Coronary artery (tissue), 2 donors: ENCODE measurements at regions not wholly inside any gene's neighbourhood (a gene's known extent, or its start where the extent isn't known, plus 50 kb on each side); places are given as distances from the start of the nearest gene placed in this dataset.

Experiments used
- DNase-seq: peaks from one replicate; pipeline ENCODE4 v3.0.0-alpha.2; 2017; ENCODE audit warnings: low spot score
- H3K27ac ChIP-seq, 2 donors: fragments of 200-600 bp; sonication (generic); one replicate each; pipeline ENCODE4 v1.5.1; 2016 to 2019
- H3K4me3 ChIP-seq: fragments of 200-600 bp; sonication (generic); 2 replicates; pipeline ENCODE4 v1.5.1; 2016; ENCODE audit warnings: mild to moderate bottlenecking, moderate library complexity
- CTCF ChIP-seq: fragments of 200-600 bp; sonication (generic); IDR thresholded peaks from one replicate; pipeline ENCODE4 v1.5.1; 2019; ENCODE audit warnings: antibody characterized with exemption

DNA sequence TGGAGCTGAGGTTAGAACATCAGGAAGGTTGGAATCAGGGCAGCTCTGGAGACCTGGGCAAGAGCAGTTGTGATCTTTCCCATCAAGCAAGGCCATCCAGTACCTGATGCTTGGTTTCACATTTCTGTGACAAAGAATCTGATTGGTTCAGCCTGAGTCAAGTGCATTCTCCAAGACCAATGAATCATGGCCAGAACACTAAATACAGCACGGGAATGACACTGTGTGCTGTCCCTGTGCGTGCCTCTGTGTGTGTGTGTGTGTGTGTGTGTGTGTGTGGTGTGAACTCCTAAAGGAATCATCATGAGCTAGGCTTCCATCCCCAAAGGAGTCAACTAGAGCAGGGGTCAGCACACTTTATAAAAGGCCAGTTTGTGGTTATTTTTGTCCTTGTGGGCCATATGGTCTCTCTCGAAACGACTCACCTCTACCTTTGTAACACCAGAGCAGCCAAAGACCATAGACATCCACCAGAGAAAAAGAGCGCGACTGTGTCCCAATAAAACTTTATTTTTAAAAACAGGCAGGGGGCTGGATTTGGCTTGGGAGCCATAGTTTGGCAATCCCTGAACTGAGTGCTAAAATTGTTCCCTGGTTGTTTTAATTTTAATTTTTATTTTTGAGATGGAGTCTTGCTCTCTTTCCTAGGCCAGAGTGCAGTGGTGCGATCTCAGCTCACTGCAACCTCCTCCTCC lies 99.7 kb downstream of the INHBB start:
- no peak overlapping the region for H3K27ac ChIP-seq
- no peak for TF ChIP-seq CTCF
- no peak for DNase-seq
- H3K4me3 ChIP-seq, result no peak overlapping the region

- Histone ChIP-seq H3K4me3 (no peak overlapping the region), H3K27ac (no peak overlapping the region)
- DNase-seq, result no peak
- no peak for TF ChIP-seq CTCF
These were observed 100.5 kb downstream of the INHBB start for GRCh38 chr2:120446236-120447126.

- DNase-seq, result no peak
- no peak for TF ChIP-seq CTCF
These were observed 101.3 kb downstream of the INHBB start for GRCh38 chr2:120447127-120447785.

DNA sequence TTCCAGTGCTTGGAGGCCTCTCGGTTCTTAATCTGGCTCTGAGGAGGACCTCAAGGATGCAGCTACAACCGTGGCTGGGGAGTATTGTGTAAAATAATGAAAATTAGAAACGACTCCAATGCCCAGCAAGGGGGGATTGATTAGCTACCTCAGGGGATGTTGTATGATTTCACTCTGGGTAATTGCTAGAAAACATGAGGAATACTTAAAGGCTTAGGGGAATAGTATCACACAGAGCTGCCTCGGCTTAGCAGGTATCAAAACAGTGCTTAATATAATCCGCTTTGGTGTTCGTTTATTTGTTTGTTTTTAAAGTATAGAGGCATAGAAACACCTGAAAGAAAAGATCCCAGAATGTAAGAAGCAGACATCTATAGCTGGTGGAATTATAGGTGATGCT lies 102.5 kb downstream of the INHBB start:
- no peak for TF ChIP-seq CTCF
- no peak overlapping the region for H3K4me3 ChIP-seq
- no peak for DNase-seq
- no peak overlapping the region for H3K27ac ChIP-seq

More at GRCh38 chr2:120447127-120447785, 101.3 kb downstream of the INHBB start:
- Histone ChIP-seq H3K27ac (no peak overlapping the region), H3K4me3 (no peak overlapping the region)

- H3K27ac ChIP-seq, result no peak overlapping the region
- no peak overlapping the region for H3K4me3 ChIP-seq
- DNase-seq, result no peak
- no peak for TF ChIP-seq CTCF
These were observed 103.2 kb downstream of the INHBB start for GRCh38 chr2:120448961-120449810.

GRCh38 chr2:120450196-120450820 lies 104.4 kb downstream of the INHBB start:
- no peak for TF ChIP-seq CTCF
- H3K4me3 ChIP-seq, result no peak overlapping the region
- H3K27ac ChIP-seq, result no peak overlapping the region
- DNase-seq, result no peak
